ENCODE measurements at regions not wholly inside any gene's neighbourhood (a gene's known extent, or its start where the extent isn't known, plus 50 kb on each side); places are given as distances from the start of the nearest gene placed in this dataset.

- H3K4me3 ChIP-seq (ENCODE audit: control insufficient read depth in 2 of 3, extremely low read depth in 1 of 3, insufficient read depth in 2 of 3, low read depth in 1 of 3, low read length in 3 of 3), result no peak overlapping the region
- H3K9me1 ChIP-seq (ENCODE audit: control insufficient read depth, extremely low read depth, insufficient read depth, low read length), result no peaks in the 10 kb centered on the region
- H3K4me2 ChIP-seq (ENCODE audit: control insufficient read depth, extremely low read depth, insufficient read depth, low read depth, low read length), result no peak overlapping the region
- FAIRE-seq (no peak), DNase-seq (ENCODE audit: low read depth, low spot score) (no peak)
- H3K9ac ChIP-seq (ENCODE audit: control insufficient read depth, extremely low read depth, insufficient read depth, low read length), result no peak overlapping the region
- dilution Hi-C loops (cut with MboI; ENCODE audit: extremely low pct_ligation_motif_present, low sequenced_read_pairs), result no loop called here
- H3K27ac ChIP-seq (ENCODE audit: control insufficient read depth, insufficient read depth, low read length), result no peak overlapping the region
- no peaks in the 10 kb centered on the region for H3K36me3 ChIP-seq (ENCODE audit: control insufficient read depth in 2 of 2, extremely low read depth in 1 of 2, insufficient read depth in 2 of 2, low read length in 2 of 2)
- no peaks in the 10 kb centered on the region for H3K9me3 ChIP-seq (ENCODE audit: control insufficient read depth, low read depth, low read length)
- no peaks in the 10 kb centered on the region for H4K20me1 ChIP-seq (ENCODE audit: control insufficient read depth, extremely low read depth, insufficient read depth, low read length)
- no peaks in the 10 kb centered on the region for H3K27me3 ChIP-seq (ENCODE audit: control insufficient read depth, extremely low read depth, insufficient read depth, low read length)
- H3K79me2 ChIP-seq (ENCODE audit: control insufficient read depth, insufficient read depth, low read length), result no peaks in the 10 kb centered on the region
- no peak for TF ChIP-seq EZH2 (IDR thresholded peaks at IDR 0.05; ENCODE audit: low read length)
- no peaks in the 10 kb centered on the region for H3K4me1 ChIP-seq (ENCODE audit: control insufficient read depth, extremely low read depth, insufficient read depth, low read length)
- no peak overlapping the region for H2AFZ ChIP-seq (ENCODE audit: control insufficient read depth, low read length)
Measured at GRCh38 chr9:23467276-23467675, 358.8 kb downstream of the ELAVL2 start.

GRCh38 chr9:23477908-23478307 is 348.1 kb downstream of the ELAVL2 start:
- no peaks in the 10 kb centered on the region for H3K27me3 ChIP-seq (ENCODE audit: control insufficient read depth, extremely low read depth, insufficient read depth, low read length)
- H2AFZ ChIP-seq (ENCODE audit: control insufficient read depth, low read length), result no peak overlapping the region
- H3K27ac ChIP-seq (ENCODE audit: control insufficient read depth, insufficient read depth, low read length), result no peak overlapping the region
- no peaks in the 10 kb centered on the region for H3K79me2 ChIP-seq (ENCODE audit: control insufficient read depth, insufficient read depth, low read length)
- H3K4me1 ChIP-seq (ENCODE audit: control insufficient read depth, extremely low read depth, insufficient read depth, low read length), result no peaks in the 10 kb centered on the region
- H3K9me3 ChIP-seq (ENCODE audit: control insufficient read depth, low read depth, low read length), result no peaks in the 10 kb centered on the region
- H3K36me3 ChIP-seq (ENCODE audit: control insufficient read depth in 2 of 2, extremely low read depth in 1 of 2, insufficient read depth in 2 of 2, low read length in 2 of 2), result no peaks in the 10 kb centered on the region
- FAIRE-seq (no peak), DNase-seq (ENCODE audit: low read depth, low spot score) (no peak)
- no peak for TF ChIP-seq CTCF (optimal IDR thresholded peaks at IDR 0.05 in 1 of 3, IDR thresholded peaks at IDR 0.05 in 1 of 3, conservative IDR thresholded peaks at IDR 0.05 in 1 of 3; ENCODE audit: extremely low read depth in 1 of 3, insufficient read depth in 2 of 3, low read length in 3 of 3)
- no peak for TF ChIP-seq EZH2 (IDR thresholded peaks at IDR 0.05; ENCODE audit: low read length)
- no peak overlapping the region for H3K9ac ChIP-seq (ENCODE audit: control insufficient read depth, extremely low read depth, insufficient read depth, low read length)
- H3K4me3 ChIP-seq (ENCODE audit: control insufficient read depth in 2 of 3, extremely low read depth in 1 of 3, insufficient read depth in 2 of 3, low read depth in 1 of 3, low read length in 3 of 3), result no peak overlapping the region
- dilution Hi-C loops (cut with MboI; ENCODE audit: extremely low pct_ligation_motif_present, low sequenced_read_pairs), result no loop called here
- H3K4me2 ChIP-seq (ENCODE audit: control insufficient read depth, extremely low read depth, insufficient read depth, low read depth, low read length), result no peak overlapping the region
- no peaks in the 10 kb centered on the region for H4K20me1 ChIP-seq (ENCODE audit: control insufficient read depth, extremely low read depth, insufficient read depth, low read length)
- no peaks in the 10 kb centered on the region for H3K9me1 ChIP-seq (ENCODE audit: control insufficient read depth, extremely low read depth, insufficient read depth, low read length)

- Histone ChIP-seq H3K4me3 (ENCODE audit: control insufficient read depth in 2 of 3, extremely low read depth in 1 of 3, insufficient read depth in 2 of 3, low read depth in 1 of 3, low read length in 3 of 3) (no peak overlapping the region), H3K27ac (ENCODE audit: control insufficient read depth, insufficient read depth, low read length) (no peak overlapping the region), H3K79me2 (ENCODE audit: control insufficient read depth, insufficient read depth, low read length) (no peaks in the 10 kb centered on the region), H2AFZ (ENCODE audit: control insufficient read depth, low read length) (no peak overlapping the region), H3K4me2 (ENCODE audit: control insufficient read depth, extremely low read depth, insufficient read depth, low read depth, low read length) (no peak overlapping the region), H3K4me1 (ENCODE audit: control insufficient read depth, extremely low read depth, insufficient read depth, low read length) (no peaks in the 10 kb centered on the region), H3K27me3 (ENCODE audit: control insufficient read depth, extremely low read depth, insufficient read depth, low read length) (no peaks in the 10 kb centered on the region), H3K36me3 (ENCODE audit: control insufficient read depth in 2 of 2, extremely low read depth in 1 of 2, insufficient read depth in 2 of 2, low read length in 2 of 2) (no peaks in the 10 kb centered on the region), H3K9me3 (ENCODE audit: control insufficient read depth, low read depth, low read length) (no peaks in the 10 kb centered on the region), H3K9ac (ENCODE audit: control insufficient read depth, extremely low read depth, insufficient read depth, low read length) (no peak overlapping the region), H3K9me1 (ENCODE audit: control insufficient read depth, extremely low read depth, insufficient read depth, low read length) (no peaks in the 10 kb centered on the region), H4K20me1 (ENCODE audit: control insufficient read depth, extremely low read depth, insufficient read depth, low read length) (no peaks in the 10 kb centered on the region)
- DNase-seq (ENCODE audit: low read depth, low spot score), result no peak
- dilution Hi-C loops (cut with MboI; ENCODE audit: extremely low pct_ligation_motif_present, low sequenced_read_pairs), result no loop called here
- no peak for TF ChIP-seq EZH2 (IDR thresholded peaks at IDR 0.05; ENCODE audit: low read length)
- TF ChIP-seq CTCF (optimal IDR thresholded peaks at IDR 0.05 in 1 of 3, IDR thresholded peaks at IDR 0.05 in 1 of 3, conservative IDR thresholded peaks at IDR 0.05 in 1 of 3; ENCODE audit: extremely low read depth in 1 of 3, insufficient read depth in 2 of 3, low read length in 3 of 3), result no peak
- FAIRE-seq, result no peak
Measured at GRCh38 chr9:23483566-23483965, 342.5 kb downstream of the ELAVL2 start.
